ENCODE measurements at regions not wholly inside any gene's neighbourhood (a gene's known extent, or its start where the extent isn't known, plus 50 kb on each side); places are given as distances from the start of the nearest gene placed in this dataset.
"Not testable (repeated sequence)": the region's sequence is repeated elsewhere in the genome, so short reads cannot be mapped to it uniquely, and the experiment has no call there.

DNA sequence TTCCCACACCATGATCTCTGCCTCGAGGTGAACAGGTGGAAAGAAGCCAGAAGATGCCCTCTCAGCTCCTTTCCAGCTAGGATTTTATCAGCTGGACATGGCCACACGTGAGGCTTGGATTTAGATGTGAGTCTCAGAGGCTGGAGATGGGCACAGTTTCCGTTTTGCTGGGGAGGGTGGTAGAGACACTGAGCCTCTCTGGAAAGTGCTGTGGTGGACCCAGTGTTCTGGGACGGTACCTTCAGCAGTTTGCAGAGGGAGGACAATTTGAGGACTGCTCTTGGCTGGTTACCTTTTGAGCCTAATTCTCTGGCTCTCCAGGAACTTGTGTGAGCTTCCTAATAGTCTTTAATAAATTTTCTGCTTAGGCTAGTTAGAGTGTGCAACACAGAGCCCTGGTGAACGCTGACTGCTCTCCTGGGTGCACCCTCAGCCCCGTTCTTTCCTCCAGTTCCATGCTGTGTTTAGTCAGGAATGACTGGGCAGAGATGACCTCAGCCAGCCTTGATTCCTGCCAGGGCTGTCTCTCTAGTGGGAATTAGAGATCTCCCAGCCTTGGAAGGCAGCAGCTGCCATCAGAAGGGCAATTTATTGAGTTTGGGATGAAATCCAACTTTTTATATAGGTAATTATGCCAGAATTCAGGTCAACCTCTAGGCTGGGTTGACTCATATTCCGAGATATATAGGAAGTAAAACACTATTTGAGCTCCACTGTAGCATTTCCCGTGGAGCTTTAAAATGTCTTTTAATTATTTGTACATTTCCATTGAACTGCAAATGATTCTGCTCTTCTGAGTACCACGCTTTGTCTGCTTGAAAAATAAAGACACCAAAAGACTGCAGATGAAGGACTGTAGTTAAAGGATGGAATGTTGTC, 103.9 kb downstream of the GATA3 start:
- no peak for ATAC-seq (ENCODE audit: low FRiP score)
- TF ChIP-seq, protein P1, sequence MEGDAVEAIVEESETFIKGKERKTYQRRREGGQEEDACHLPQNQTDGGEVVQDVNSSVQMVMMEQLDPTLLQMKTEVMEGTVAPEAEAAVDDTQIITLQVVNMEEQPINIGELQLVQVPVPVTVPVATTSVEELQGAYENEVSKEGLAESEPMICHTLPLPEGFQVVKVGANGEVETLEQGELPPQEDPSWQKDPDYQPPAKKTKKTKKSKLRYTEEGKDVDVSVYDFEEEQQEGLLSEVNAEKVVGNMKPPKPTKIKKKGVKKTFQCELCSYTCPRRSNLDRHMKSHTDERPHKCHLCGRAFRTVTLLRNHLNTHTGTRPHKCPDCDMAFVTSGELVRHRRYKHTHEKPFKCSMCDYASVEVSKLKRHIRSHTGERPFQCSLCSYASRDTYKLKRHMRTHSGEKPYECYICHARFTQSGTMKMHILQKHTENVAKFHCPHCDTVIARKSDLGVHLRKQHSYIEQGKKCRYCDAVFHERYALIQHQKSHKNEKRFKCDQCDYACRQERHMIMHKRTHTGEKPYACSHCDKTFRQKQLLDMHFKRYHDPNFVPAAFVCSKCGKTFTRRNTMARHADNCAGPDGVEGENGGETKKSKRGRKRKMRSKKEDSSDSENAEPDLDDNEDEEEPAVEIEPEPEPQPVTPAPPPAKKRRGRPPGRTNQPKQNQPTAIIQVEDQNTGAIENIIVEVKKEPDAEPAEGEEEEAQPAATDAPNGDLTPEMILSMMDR (IDR thresholded peaks at IDR 0.05): no peak
- DNase-seq (ENCODE audit: low spot score): no peak

DNA sequence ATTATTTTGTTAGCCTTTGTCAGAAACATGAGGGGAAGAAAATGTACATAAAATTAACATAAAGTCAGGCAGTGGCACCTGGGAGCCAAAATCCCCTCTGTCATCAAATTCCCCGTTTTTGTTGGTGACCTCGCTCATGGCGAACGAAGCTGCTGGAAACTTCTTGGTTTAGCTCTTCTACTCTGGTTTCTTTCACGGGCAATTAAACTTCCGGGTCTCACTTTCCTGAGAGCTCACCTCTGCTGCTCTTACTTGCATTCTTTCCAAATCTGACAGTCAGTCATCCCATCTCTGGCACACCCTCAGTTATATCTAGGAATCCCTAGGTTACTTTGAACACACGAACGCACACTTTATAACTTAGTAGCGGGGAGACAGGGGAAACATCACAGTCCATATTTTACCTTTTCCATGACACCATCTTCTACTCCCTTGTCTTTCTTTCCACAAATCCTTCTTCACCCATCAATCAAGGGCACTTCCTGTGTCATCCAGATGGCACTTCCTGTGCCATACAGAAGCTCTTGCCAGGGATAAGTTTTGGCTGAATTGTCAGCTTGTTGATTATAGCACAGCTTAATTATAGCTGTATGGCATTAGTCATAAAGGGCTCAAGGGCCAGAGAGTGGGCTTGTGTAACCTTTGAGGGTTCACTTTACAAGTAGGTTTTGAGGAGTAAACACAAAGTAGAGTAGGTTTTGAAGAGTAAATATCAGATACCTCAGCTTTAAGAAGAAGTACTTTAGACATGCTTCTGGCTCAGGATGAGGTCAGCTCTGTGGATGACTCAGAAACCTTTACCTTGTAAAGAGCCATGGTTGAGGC, 105.1 kb downstream of the GATA3 start:
- DNase-seq (ENCODE audit: low spot score) (no peak), ATAC-seq (ENCODE audit: low FRiP score) (no peak)
- TF ChIP-seq, protein P1 (IDR thresholded peaks at IDR 0.05): no peak

DNA sequence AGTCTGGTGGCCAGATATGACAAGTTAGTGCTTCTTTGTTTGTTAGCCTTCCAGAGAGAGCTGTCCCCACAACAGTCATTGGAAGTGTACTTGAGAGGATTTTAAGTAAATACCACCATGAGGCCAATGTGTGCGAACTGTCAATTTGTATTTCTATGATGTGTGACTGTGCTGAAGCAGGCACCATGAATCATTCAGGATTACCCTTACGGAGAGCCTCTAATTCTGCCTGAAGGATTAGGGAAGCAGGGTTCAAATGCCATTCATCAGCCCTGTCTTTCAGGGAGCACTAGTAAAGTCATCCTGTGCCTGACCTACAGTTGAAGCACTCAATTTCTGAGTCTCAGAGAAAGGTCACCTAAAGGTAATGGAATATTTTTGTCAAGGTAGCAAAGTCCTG, 109.3 kb downstream of the GATA3 start:
- DNase-seq (ENCODE audit: low spot score) (no peak), ATAC-seq (ENCODE audit: low FRiP score) (no peak)
- TF ChIP-seq, protein P1 (IDR thresholded peaks at IDR 0.05): no peak

DNA sequence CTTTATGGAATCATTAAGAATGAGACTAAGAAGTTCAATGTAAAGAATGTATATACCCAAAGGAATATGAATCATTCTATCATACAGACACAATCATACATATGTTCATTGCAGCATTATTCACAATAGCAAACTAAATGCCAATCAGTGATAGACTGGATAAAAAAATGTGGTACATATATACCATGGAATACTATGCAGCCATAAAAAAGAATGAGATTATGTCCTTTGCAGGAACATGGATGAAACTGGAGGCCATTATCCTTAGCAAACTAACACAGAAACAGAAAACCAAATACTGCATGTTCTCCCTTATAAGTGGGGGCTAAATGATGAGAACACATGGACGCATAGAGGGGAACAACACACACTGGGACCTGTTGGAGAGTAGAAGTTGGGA, 110.2 kb downstream of the GATA3 start:
- DNase-seq (ENCODE audit: low spot score); ATAC-seq (ENCODE audit: low FRiP score): not testable (repeated sequence)

GRCh38 chr10:8168836-8169235, 114.3 kb downstream of the GATA3 start:
- TF ChIP-seq, protein P1 (IDR thresholded peaks at IDR 0.05): no peak
- no peak for ATAC-seq (ENCODE audit: low FRiP score)
- no peak for DNase-seq (ENCODE audit: low spot score)

DNA sequence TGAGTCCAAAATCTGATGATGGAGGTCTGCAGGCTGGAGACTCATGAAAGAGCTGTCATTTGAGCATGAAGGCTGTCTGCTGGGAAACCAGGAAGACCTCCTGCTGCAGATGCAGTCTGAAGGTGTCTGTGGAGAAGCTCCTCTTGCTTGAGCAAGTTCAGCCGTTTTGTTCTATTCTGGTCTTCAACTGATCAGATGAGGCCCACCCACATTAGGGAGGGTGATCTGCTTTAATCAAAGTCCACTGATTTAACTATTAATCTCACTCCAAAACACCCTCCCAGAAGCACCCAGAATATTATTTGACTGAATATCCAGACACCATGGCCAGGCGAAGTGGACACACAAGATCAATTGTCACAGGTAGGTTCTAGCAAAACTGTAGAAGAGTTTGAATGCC, 116.5 kb downstream of the GATA3 start:
- TF ChIP-seq, protein P1 (IDR thresholded peaks at IDR 0.05): no peak
- ATAC-seq (ENCODE audit: low FRiP score): no peak
- no peak for DNase-seq (ENCODE audit: low spot score)

- ATAC-seq (ENCODE audit: low FRiP score) (no peak), DNase-seq (ENCODE audit: low spot score) (no peak)
- TF ChIP-seq, protein P1 (IDR thresholded peaks at IDR 0.05): no peak
Measured at GRCh38 chr10:8172604-8173003, 118.1 kb downstream of the GATA3 start.
